Endothelial cell (in vitro differentiated cells): ENCODE measurements at regions not wholly inside any gene's neighbourhood (a gene's known extent, or its start where the extent isn't known, plus 50 kb on each side); places are given as distances from the start of the nearest gene placed in this dataset.

Source experiments
- DNase-seq: peaks from one replicate; pipeline ENCODE4 v3.0.0; 2021; ENCODE audit warnings: low spot score
- H3K27ac Mint-ChIP-seq: one replicate; pipeline ENCODE4 v1.8.0; 2021; ENCODE audit warnings: mixed read lengths, inconsistent platforms; ENCODE audit not compliant: unreplicated experiment
- H3K27me3 Mint-ChIP-seq: one replicate; pipeline ENCODE4 v1.8.0; 2021; ENCODE audit warnings: mild to moderate bottlenecking, moderate library complexity, mixed read lengths, inconsistent platforms; ENCODE audit not compliant: unreplicated experiment
- H3K36me3 Mint-ChIP-seq: one replicate; pipeline ENCODE4 v1.8.0; 2021; ENCODE audit warnings: mild to moderate bottlenecking, low read depth, mixed read lengths, inconsistent platforms; ENCODE audit not compliant: unreplicated experiment
- H3K4me1 Mint-ChIP-seq: one replicate; pipeline ENCODE4 v1.8.0; 2021; ENCODE audit warnings: mild to moderate bottlenecking, mixed read lengths, inconsistent platforms; ENCODE audit not compliant: unreplicated experiment
- H3K4me3 Mint-ChIP-seq: one replicate; pipeline ENCODE4 v1.8.0; 2021; ENCODE audit warnings: mild to moderate bottlenecking, mixed read lengths, inconsistent platforms; ENCODE audit not compliant: unreplicated experiment
- H3K9me3 Mint-ChIP-seq: one replicate; pipeline ENCODE4 v1.8.0; 2021; ENCODE audit warnings: mixed read lengths, inconsistent platforms; ENCODE audit not compliant: unreplicated experiment
- TF ChIP-seq, protein P1 (sequence below): fragments of 200-600 bp; sonication (generic); IDR thresholded peaks from one replicate; pipeline ENCODE4 v1.5.0; 2021; ENCODE audit warnings: antibody characterized with exemption; ENCODE audit not compliant: unreplicated experiment

DNA sequence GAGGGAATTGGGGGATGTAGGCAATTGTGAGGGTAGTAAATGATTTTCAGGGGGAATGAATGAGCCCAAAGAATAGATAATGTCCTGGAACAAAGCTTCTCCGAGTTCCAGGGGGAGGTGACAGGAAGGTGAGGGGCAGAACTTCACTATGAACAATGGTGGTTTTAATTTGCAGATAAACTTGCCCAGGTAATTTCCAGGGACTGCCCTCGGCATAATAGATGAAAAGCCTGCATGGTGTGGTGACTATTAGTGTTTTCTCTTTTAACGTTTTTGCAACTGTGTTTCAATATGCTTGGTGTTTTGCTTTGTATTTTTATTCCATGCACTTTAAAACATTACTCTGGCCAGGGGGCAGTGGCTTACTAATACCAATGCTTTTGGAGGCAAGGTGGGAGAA, 325.2 kb upstream of the RGS6 start:
- no peak overlapping the region for H3K27ac Mint-ChIP-seq

DNA sequence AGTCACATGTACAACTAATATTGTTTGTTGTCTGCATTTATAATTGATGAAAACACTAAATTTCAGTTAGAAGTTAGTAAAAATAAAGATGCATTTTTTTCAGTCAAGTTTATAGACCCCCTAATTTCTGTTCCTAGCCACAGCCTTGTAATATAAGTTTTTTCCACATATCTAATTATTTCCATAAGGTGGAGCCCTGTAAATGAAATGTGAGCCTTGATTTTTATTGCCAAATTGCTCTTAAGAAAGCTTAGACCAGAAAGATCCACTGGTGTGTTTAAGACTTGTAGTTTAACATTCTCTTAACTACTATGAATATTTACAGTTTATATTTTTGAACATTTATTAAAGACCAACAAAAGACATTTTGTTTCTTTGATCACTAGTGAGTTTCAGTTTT, 322.1 kb upstream of the RGS6 start:
- no peaks in the 10 kb centered on the region for H3K9me3 Mint-ChIP-seq
- TF ChIP-seq, protein P1, sequence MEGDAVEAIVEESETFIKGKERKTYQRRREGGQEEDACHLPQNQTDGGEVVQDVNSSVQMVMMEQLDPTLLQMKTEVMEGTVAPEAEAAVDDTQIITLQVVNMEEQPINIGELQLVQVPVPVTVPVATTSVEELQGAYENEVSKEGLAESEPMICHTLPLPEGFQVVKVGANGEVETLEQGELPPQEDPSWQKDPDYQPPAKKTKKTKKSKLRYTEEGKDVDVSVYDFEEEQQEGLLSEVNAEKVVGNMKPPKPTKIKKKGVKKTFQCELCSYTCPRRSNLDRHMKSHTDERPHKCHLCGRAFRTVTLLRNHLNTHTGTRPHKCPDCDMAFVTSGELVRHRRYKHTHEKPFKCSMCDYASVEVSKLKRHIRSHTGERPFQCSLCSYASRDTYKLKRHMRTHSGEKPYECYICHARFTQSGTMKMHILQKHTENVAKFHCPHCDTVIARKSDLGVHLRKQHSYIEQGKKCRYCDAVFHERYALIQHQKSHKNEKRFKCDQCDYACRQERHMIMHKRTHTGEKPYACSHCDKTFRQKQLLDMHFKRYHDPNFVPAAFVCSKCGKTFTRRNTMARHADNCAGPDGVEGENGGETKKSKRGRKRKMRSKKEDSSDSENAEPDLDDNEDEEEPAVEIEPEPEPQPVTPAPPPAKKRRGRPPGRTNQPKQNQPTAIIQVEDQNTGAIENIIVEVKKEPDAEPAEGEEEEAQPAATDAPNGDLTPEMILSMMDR: no peak
- peaks cover 19% of the 10 kb centered on the region for H3K4me1 Mint-ChIP-seq
- H3K27me3 Mint-ChIP-seq: peaks cover 5% of the 10 kb centered on the region
- DNase-seq: no peak
- H3K4me3 Mint-ChIP-seq: no peak overlapping the region
- H3K36me3 Mint-ChIP-seq: peaks cover 3% of the 10 kb centered on the region
- no peak overlapping the region for H3K27ac Mint-ChIP-seq

More for the DNA sequence above, 325.2 kb upstream of the RGS6 start:
- H3K36me3 Mint-ChIP-seq: no peaks in the 10 kb centered on the region
- peaks cover 5% of the 10 kb centered on the region for H3K27me3 Mint-ChIP-seq
- no peak for DNase-seq
- no peak overlapping the region for H3K4me3 Mint-ChIP-seq
- TF ChIP-seq, protein P1: no peak
- H3K9me3 Mint-ChIP-seq: no peaks in the 10 kb centered on the region
- H3K4me1 Mint-ChIP-seq: peaks cover 16% of the 10 kb centered on the region

- Mint-ChIP-seq H3K4me1 (peaks cover 19% of the 10 kb centered on the region), H3K36me3 (peaks cover 5% of the 10 kb centered on the region), H3K27ac (no peak overlapping the region), H3K4me3 (no peak overlapping the region), H3K9me3 (no peaks in the 10 kb centered on the region), H3K27me3 (peaks cover 3% of the 10 kb centered on the region)
- TF ChIP-seq, protein P1: no peak
- no peak for DNase-seq
Observed at GRCh38 chr14:71610797-71611196, 321.4 kb upstream of the RGS6 start.

DNA sequence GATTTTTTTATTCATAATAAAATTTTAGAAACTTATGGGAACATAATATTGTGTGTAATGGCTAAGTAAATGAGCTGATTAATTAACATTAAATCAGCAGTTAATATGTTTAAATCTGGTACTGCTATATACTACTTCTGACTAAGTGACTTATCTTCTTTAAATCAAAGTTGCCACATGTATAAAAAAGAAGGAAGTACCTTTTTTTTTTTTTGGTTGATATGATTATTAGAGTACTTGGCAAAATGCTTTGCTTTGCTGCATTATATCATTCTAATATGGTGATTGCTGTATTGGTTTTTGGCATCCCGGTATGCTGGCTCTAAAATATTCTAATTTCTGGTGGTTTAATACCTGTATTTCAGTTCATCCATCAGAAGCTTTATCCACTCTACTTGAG, 319.1 kb upstream of the RGS6 start:
- H3K4me3 Mint-ChIP-seq: no peak overlapping the region
- no peak overlapping the region for H3K27ac Mint-ChIP-seq
- no peaks in the 10 kb centered on the region for H3K9me3 Mint-ChIP-seq
- peaks cover 5% of the 10 kb centered on the region for H3K36me3 Mint-ChIP-seq
- H3K27me3 Mint-ChIP-seq: no peaks in the 10 kb centered on the region
- no peak for DNase-seq
- TF ChIP-seq, protein P1: no peak
- peaks cover 3% of the 10 kb centered on the region for H3K4me1 Mint-ChIP-seq

- peaks cover 14% of the 10 kb centered on the region for H3K4me1 Mint-ChIP-seq
- TF ChIP-seq, protein P1: no peak
- DNase-seq: no peak
- peaks cover 16% of the 10 kb centered on the region for H3K36me3 Mint-ChIP-seq
- H3K9me3 Mint-ChIP-seq: no peaks in the 10 kb centered on the region
- peaks cover 1% of the 10 kb centered on the region for H3K27me3 Mint-ChIP-seq
- H3K4me3 Mint-ChIP-seq: no peak overlapping the region
- no peak overlapping the region for H3K27ac Mint-ChIP-seq
Observed at GRCh38 chr14:71616013-71616412, 316.2 kb upstream of the RGS6 start.
